ENCODE measurements at regions not wholly inside any gene's neighbourhood (a gene's known extent, or its start where the extent isn't known, plus 50 kb on each side); places are given as distances from the start of the nearest gene placed in this dataset.
"Not testable (repeated sequence)": the region's sequence is repeated elsewhere in the genome, so short reads cannot be mapped to it uniquely, and the experiment has no call there.

- POLR2A ChIA-PET; H3K36me3 ChIP-seq (ENCODE audit: control insufficient read depth, insufficient read depth, low read length); H3K27me3 ChIP-seq (ENCODE audit: control insufficient read depth, insufficient read depth, low read length); DNase-seq (ENCODE audit: low read depth); H3K4me3 ChIP-seq (ENCODE audit: low read depth, low read length); CTCF ChIA-PET: not testable (repeated sequence)
Measured at GRCh38 chr1:149635290-149635899, 51.7 kb downstream of the PPIAL4C start.

GRCh38 chr1:149636286-149637122 is 52.9 kb downstream of the PPIAL4C start:
- CTCF ChIA-PET; H3K36me3 ChIP-seq (ENCODE audit: control insufficient read depth, insufficient read depth, low read length); H3K27me3 ChIP-seq (ENCODE audit: control insufficient read depth, insufficient read depth, low read length); POLR2A ChIA-PET: not testable (repeated sequence)
- peak; percentile 7 for DNase-seq (ENCODE audit: low read depth)
- peak overlapping the region; percentile 47 for H3K4me3 ChIP-seq (ENCODE audit: low read depth, low read length)

GRCh38 chr1:149638481-149638880 is 54.8 kb downstream of the PPIAL4C start:
- H3K27me3 ChIP-seq (ENCODE audit: control insufficient read depth, insufficient read depth, low read length); CTCF ChIA-PET; H3K36me3 ChIP-seq (ENCODE audit: control insufficient read depth, insufficient read depth, low read length); DNase-seq (ENCODE audit: low read depth); POLR2A ChIA-PET; H3K4me3 ChIP-seq (ENCODE audit: low read depth, low read length): not testable (repeated sequence)

GRCh38 chr1:149638901-149639658 is 55.4 kb downstream of the PPIAL4C start:
- CTCF ChIA-PET; H3K36me3 ChIP-seq (ENCODE audit: control insufficient read depth, insufficient read depth, low read length); DNase-seq (ENCODE audit: low read depth); POLR2A ChIA-PET; H3K27me3 ChIP-seq (ENCODE audit: control insufficient read depth, insufficient read depth, low read length); H3K4me3 ChIP-seq (ENCODE audit: low read depth, low read length): not testable (repeated sequence)

GRCh38 chr1:149641179-149641578 is 57.5 kb downstream of the PPIAL4C start:
- CTCF ChIA-PET; H3K27me3 ChIP-seq (ENCODE audit: control insufficient read depth, insufficient read depth, low read length); H3K4me3 ChIP-seq (ENCODE audit: low read depth, low read length); POLR2A ChIA-PET; H3K36me3 ChIP-seq (ENCODE audit: control insufficient read depth, insufficient read depth, low read length); DNase-seq (ENCODE audit: low read depth): not testable (repeated sequence)

GRCh38 chr1:149644818-149645217 is 61.2 kb downstream of the PPIAL4C start:
- POLR2A ChIA-PET; DNase-seq (ENCODE audit: low read depth); H3K4me3 ChIP-seq (ENCODE audit: low read depth, low read length): not testable (repeated sequence)

GRCh38 chr1:149646360-149647017 is 62.8 kb downstream of the PPIAL4C start:
- H3K27me3 ChIP-seq (ENCODE audit: control insufficient read depth, insufficient read depth, low read length); H3K36me3 ChIP-seq (ENCODE audit: control insufficient read depth, insufficient read depth, low read length); DNase-seq (ENCODE audit: low read depth); CTCF ChIA-PET; H3K4me3 ChIP-seq (ENCODE audit: low read depth, low read length); POLR2A ChIA-PET: not testable (repeated sequence)

More at GRCh38 chr1:149644818-149645217, 61.2 kb downstream of the PPIAL4C start:
- CTCF ChIA-PET; H3K36me3 ChIP-seq (ENCODE audit: control insufficient read depth, insufficient read depth, low read length); H3K27me3 ChIP-seq (ENCODE audit: control insufficient read depth, insufficient read depth, low read length): not testable (repeated sequence)

- H3K36me3 ChIP-seq (ENCODE audit: control insufficient read depth, insufficient read depth, low read length); H3K27me3 ChIP-seq (ENCODE audit: control insufficient read depth, insufficient read depth, low read length); CTCF ChIA-PET; DNase-seq (ENCODE audit: low read depth); H3K4me3 ChIP-seq (ENCODE audit: low read depth, low read length); POLR2A ChIA-PET: not testable (repeated sequence)
Measured at GRCh38 chr1:149647018-149647373, 63.3 kb downstream of the PPIAL4C start.

- H3K4me3 ChIP-seq (ENCODE audit: low read depth, low read length); H3K27me3 ChIP-seq (ENCODE audit: control insufficient read depth, insufficient read depth, low read length); CTCF ChIA-PET; POLR2A ChIA-PET; H3K36me3 ChIP-seq (ENCODE audit: control insufficient read depth, insufficient read depth, low read length); DNase-seq (ENCODE audit: low read depth): not testable (repeated sequence)
Measured at GRCh38 chr1:149657750-149658149, 74.1 kb downstream of the PPIAL4C start.

GRCh38 chr1:149658175-149658574 is 74.5 kb downstream of the PPIAL4C start:
- H3K27me3 ChIP-seq (ENCODE audit: control insufficient read depth, insufficient read depth, low read length); POLR2A ChIA-PET: not testable (repeated sequence)

GRCh38 chr1:149664624-149665023 is 81.0 kb downstream of the PPIAL4C start:
- POLR2A ChIA-PET; CTCF ChIA-PET; DNase-seq (ENCODE audit: low read depth); H3K36me3 ChIP-seq (ENCODE audit: control insufficient read depth, insufficient read depth, low read length); H3K4me3 ChIP-seq (ENCODE audit: low read depth, low read length); H3K27me3 ChIP-seq (ENCODE audit: control insufficient read depth, insufficient read depth, low read length): not testable (repeated sequence)

More at GRCh38 chr1:149658175-149658574, 74.5 kb downstream of the PPIAL4C start:
- H3K36me3 ChIP-seq (ENCODE audit: control insufficient read depth, insufficient read depth, low read length); H3K4me3 ChIP-seq (ENCODE audit: low read depth, low read length); DNase-seq (ENCODE audit: low read depth); CTCF ChIA-PET: not testable (repeated sequence)

- POLR2A ChIA-PET; H3K36me3 ChIP-seq (ENCODE audit: control insufficient read depth, insufficient read depth, low read length); H3K27me3 ChIP-seq (ENCODE audit: control insufficient read depth, insufficient read depth, low read length); CTCF ChIA-PET; H3K4me3 ChIP-seq (ENCODE audit: low read depth, low read length); DNase-seq (ENCODE audit: low read depth): not testable (repeated sequence)
Measured at GRCh38 chr1:149665033-149665432, 81.4 kb downstream of the PPIAL4C start.

Measured in BJ (cell line).